ENCODE measurements at regions not wholly inside any gene's neighbourhood (a gene's known extent, or its start where the extent isn't known, plus 50 kb on each side); places are given as distances from the start of the nearest gene placed in this dataset.
"Not testable (repeated sequence)": the region's sequence is repeated elsewhere in the genome, so short reads cannot be mapped to it uniquely, and the experiment has no call there.

- TF ChIP-seq CTCF (IDR thresholded peaks at IDR 0.05; ENCODE audit: extremely low read depth, missing control alignments): no peak
- DNase-seq (ENCODE audit: low spot score): no peak
Observed at GRCh38 chr6:163748036-163748435, 333.5 kb downstream of the QKI start.

GRCh38 chr6:163747058-163747457, 332.5 kb downstream of the QKI start:
- DNase-seq (ENCODE audit: low spot score): not testable (repeated sequence)

GRCh38 chr6:163745536-163746400, 331.2 kb downstream of the QKI start:
- no peak for TF ChIP-seq CTCF (IDR thresholded peaks at IDR 0.05; ENCODE audit: extremely low read depth, missing control alignments)
- no peak for DNase-seq (ENCODE audit: low spot score)

- DNase-seq (ENCODE audit: low spot score): no peak
- TF ChIP-seq CTCF (IDR thresholded peaks at IDR 0.05; ENCODE audit: extremely low read depth, missing control alignments): no peak
Observed at GRCh38 chr6:163744256-163744925, 329.9 kb downstream of the QKI start.

GRCh38 chr6:163743796-163744195, 329.3 kb downstream of the QKI start:
- TF ChIP-seq CTCF (IDR thresholded peaks at IDR 0.05; ENCODE audit: extremely low read depth, missing control alignments): no peak
- no peak for DNase-seq (ENCODE audit: low spot score)

GRCh38 chr6:163741743-163742363, 327.3 kb downstream of the QKI start:
- DNase-seq (ENCODE audit: low spot score): no peak
- no peak for TF ChIP-seq CTCF (IDR thresholded peaks at IDR 0.05; ENCODE audit: extremely low read depth, missing control alignments)

GRCh38 chr6:163741342-163741741, 326.8 kb downstream of the QKI start:
- DNase-seq (ENCODE audit: low spot score): no peak
- no peak for TF ChIP-seq CTCF (IDR thresholded peaks at IDR 0.05; ENCODE audit: extremely low read depth, missing control alignments)

All from GM20000 (cell line).